Transverse colon (tissue), 4 donors: ENCODE measurements at regions not wholly inside any gene's neighbourhood (a gene's known extent, or its start where the extent isn't known, plus 50 kb on each side); places are given as distances from the start of the nearest gene placed in this dataset.

Experiments used
- DNase-seq: peaks from one replicate; pipeline ENCODE4 v3.0.0-alpha.2; 2019
- H3K27ac ChIP-seq, 4 donors: fragments of 200-600 bp; sonication (generic); 2 replicates each; pipeline ENCODE4 v1.5.1; 2016 to 2018; ENCODE audit warnings: inconsistent platforms in 4 of 4
- H3K27me3 ChIP-seq: fragments of 200-600 bp; sonication (generic); 2 replicates; pipeline ENCODE4 v1.5.1; 2017; ENCODE audit warnings: inconsistent platforms
- H3K36me3 ChIP-seq, 4 donors: fragments of 200-600 bp; sonication (generic); 2 replicates each; pipeline ENCODE4 v1.5.1; 2017 to 2019; ENCODE audit warnings: inconsistent platforms in 4 of 4
- H3K4me1 ChIP-seq, 4 donors: fragments of 200-600 bp; sonication (generic); 2 replicates each; pipeline ENCODE4 v1.5.1; 2017 to 2020; ENCODE audit warnings: inconsistent platforms in 4 of 4
- H3K4me3 ChIP-seq, 4 donors: fragments of 200-600 bp; sonication (generic); 1 replicate in 1 of 4; 2 replicates in 3 of 4; pipeline versions ENCODE4 v1.5.1 to v1.6.1; 2017 to 2019; ENCODE audit warnings: inconsistent platforms in 4 of 4
- H3K9me3 ChIP-seq, 2 donors: fragments of 200-600 bp; sonication (generic); 2 replicates each; pipeline ENCODE4 v1.5.1; 2017 to 2019; ENCODE audit warnings: inconsistent platforms in 2 of 2
- CTCF ChIP-seq, 5 experiments: fragments of 200-600 bp in 3 of 5; fragments of 450-650 bp in 2 of 5; sonication (generic) in 3 of 5; IDR thresholded peaks; 1 replicate in 2 of 5; 2 replicates in 3 of 5; pipeline ENCODE4 v1.5.1; 2016 to 2017; ENCODE audit warnings: antibody characterized with exemption in 5 of 5, inconsistent platforms in 3 of 5, mild to moderate bottlenecking in 2 of 5, moderate library complexity in 1 of 5
- EP300 ChIP-seq: sonication (generic); formaldehyde crosslinking; IDR thresholded peaks from one replicate; pipeline ENCODE4 v1.6.1; 2017; ENCODE audit warnings: antibody characterized with exemption, low read depth
- POLR2A ChIP-seq: fragments of 450-650 bp; IDR thresholded peaks from one replicate; pipeline ENCODE4 v1.6.1; 2016; ENCODE audit warnings: antibody characterized with exemption, mild to moderate bottlenecking, moderate library complexity
- POLR2AphosphoS5 ChIP-seq, 3 donors: sonication (generic); formaldehyde crosslinking; IDR thresholded peaks; one replicate each; pipeline ENCODE4 v1.6.1; 2016; ENCODE audit warnings: antibody characterized with exemption in 3 of 3
- WGBS, 2 donors: methylation state at CpG; one replicate each; pipeline ENCODE4 v1.1.5; 2018; ENCODE audit warnings: low coverage in 1 of 2; 5-methylcytosine and 5-hydroxymethylcytosine counted together
- in situ Hi-C, 4 donors: fragments of 200-750 bp; cut with MboI; loops; one replicate each; pipeline versions ENCODE4 v1.15.0 to v1.15.1; 2017; ENCODE audit warnings: low sequenced_read_pairs in 3 of 4, low pct_ligation_motif_present in 1 of 4, low pct_unique_long_range_greater_than_20kb in 1 of 4
- intact Hi-C: fragments of 100-400 bp; cut with DNase I; formaldehyde crosslinking; loops from one replicate; pipeline ENCODE4 v1.15.1; 2023; ENCODE audit warnings: low total_unique reads

GRCh38 chr12:60935981-60936761 lies 1324.0 kb upstream of the USP15 start:
- no peaks in the 10 kb centered on the region for H3K36me3 ChIP-seq
- no peak for DNase-seq
- no peaks in the 10 kb centered on the region for H3K4me1 ChIP-seq
- no peak for TF ChIP-seq POLR2A
- no peak for TF ChIP-seq EP300
- no peak for TF ChIP-seq POLR2AphosphoS5 (IDR thresholded peaks at IDR 0.05)
- no peak for TF ChIP-seq CTCF (IDR thresholded peaks at IDR 0.05)
- peaks cover 9 to 17% of the 10 kb centered on the region in 2 donors for H3K9me3 ChIP-seq
- intact Hi-C loops: no loop called here
- no peak overlapping the region for H3K4me3 ChIP-seq
- in situ Hi-C loops: no loop called here
- no peak overlapping the region for H3K27ac ChIP-seq
- 71 to 81% methylated on average over 1 to 8 of the region's 8 CpGs for WGBS, 2 donors
- H3K27me3 ChIP-seq: no peaks in the 10 kb centered on the region

GRCh38 chr12:60947533-60947932 lies 1312.7 kb upstream of the USP15 start:
- 73 to 88% methylated on average over 2 of the region's 2 CpGs for WGBS, 2 donors
- Histone ChIP-seq H3K27ac (no peak overlapping the region), H3K4me1 (no peaks in the 10 kb centered on the region), H3K4me3 (no peak overlapping the region), H3K9me3 (no peaks in the 10 kb centered on the region), H3K27me3 (no peaks in the 10 kb centered on the region), H3K36me3 (no peaks in the 10 kb centered on the region)
- intact Hi-C loops (no loop called here), in situ Hi-C loops (no loop called here)
- TF ChIP-seq EP300 (no peak), POLR2AphosphoS5 (IDR thresholded peaks at IDR 0.05) (no peak), POLR2A (no peak), CTCF (IDR thresholded peaks at IDR 0.05) (no peak)
- no peak for DNase-seq

GRCh38 chr12:60967128-60967527 lies 1293.1 kb upstream of the USP15 start:
- in situ Hi-C loops: no loop called here
- no peaks in the 10 kb centered on the region for H3K36me3 ChIP-seq
- intact Hi-C loops: no loop called here

GRCh38 chr12:60977966-60978365 lies 1282.2 kb upstream of the USP15 start:
- no peak for DNase-seq
- Histone ChIP-seq H3K36me3 (no peaks in the 10 kb centered on the region), H3K27ac (no peak overlapping the region), H3K4me3 (no peak overlapping the region), H3K27me3 (no peaks in the 10 kb centered on the region), H3K4me1 (no peaks in the 10 kb centered on the region), H3K9me3 (no peaks in the 10 kb centered on the region)
- intact Hi-C loops (no loop called here), in situ Hi-C loops (no loop called here)
- TF ChIP-seq CTCF (IDR thresholded peaks at IDR 0.05): no peak
- TF ChIP-seq EP300: no peak
- no peak for TF ChIP-seq POLR2A
- no peak for TF ChIP-seq POLR2AphosphoS5 (IDR thresholded peaks at IDR 0.05)
- WGBS, 2 donors: 41 to 55% methylated on average over 3 of the region's 3 CpGs

More at GRCh38 chr12:60967128-60967527, 1293.1 kb upstream of the USP15 start:
- Histone ChIP-seq H3K4me1 (no peaks in the 10 kb centered on the region), H3K4me3 (no peak overlapping the region), H3K27me3 (no peaks in the 10 kb centered on the region), H3K9me3 (no peaks in the 10 kb centered on the region), H3K27ac (no peak overlapping the region)
- DNase-seq: no peak
- TF ChIP-seq EP300: no peak
- TF ChIP-seq POLR2AphosphoS5 (IDR thresholded peaks at IDR 0.05): no peak
- no peak for TF ChIP-seq CTCF (IDR thresholded peaks at IDR 0.05)
- no peak for TF ChIP-seq POLR2A
